GM19455 (cell line): ENCODE measurements at regions not wholly inside any gene's neighbourhood (a gene's known extent, or its start where the extent isn't known, plus 50 kb on each side); places are given as distances from the start of the nearest gene placed in this dataset.
"Not testable (repeated sequence)": the region's sequence is repeated elsewhere in the genome, so short reads cannot be mapped to it uniquely, and the experiment has no call there.

Experiments
- ATAC-seq: cut with Tn5 transposase; IDR thresholded peaks from one replicate; pipeline ENCODE4 v1.9.1; 2021; ENCODE audit not compliant: unreplicated experiment

GRCh38 chr7:115297656-115298055, 375.8 kb downstream of the MDFIC start:
- no peak for ATAC-seq

GRCh38 chr7:115293628-115294240, 371.8 kb downstream of the MDFIC start:
- ATAC-seq, result no peak

- no peak for ATAC-seq
These were observed 370.5 kb downstream of the MDFIC start for GRCh38 chr7:115292381-115292780.

- ATAC-seq, result no peak
These were observed 368.1 kb downstream of the MDFIC start for GRCh38 chr7:115289971-115290370.

- no peak for ATAC-seq
These were observed 354.9 kb downstream of the MDFIC start for GRCh38 chr7:115276791-115277190.

- ATAC-seq, result not testable (repeated sequence)
These were observed 352.0 kb downstream of the MDFIC start for GRCh38 chr7:115273855-115274254.

- ATAC-seq, result no peak
These were observed 351.4 kb downstream of the MDFIC start for GRCh38 chr7:115273139-115273772.

GRCh38 chr7:115271332-115272235, 349.7 kb downstream of the MDFIC start:
- ATAC-seq, result no peak

GRCh38 chr7:115269486-115269885, 347.6 kb downstream of the MDFIC start:
- ATAC-seq, result no peak

GRCh38 chr7:115267503-115267902, 345.6 kb downstream of the MDFIC start:
- no peak for ATAC-seq

- no peak for ATAC-seq
These were observed 338.5 kb downstream of the MDFIC start for GRCh38 chr7:115260381-115260780.

GRCh38 chr7:115252461-115252860, 330.6 kb downstream of the MDFIC start:
- no peak for ATAC-seq

GRCh38 chr7:115249080-115249479, 327.2 kb downstream of the MDFIC start:
- ATAC-seq, result no peak

- ATAC-seq, result no peak
These were observed 319.3 kb downstream of the MDFIC start for GRCh38 chr7:115241151-115241550.

GRCh38 chr7:115240242-115240641, 318.3 kb downstream of the MDFIC start:
- no peak for ATAC-seq

- no peak for ATAC-seq
These were observed 313.2 kb downstream of the MDFIC start for GRCh38 chr7:115235075-115235474.

GRCh38 chr7:115233809-115234208, 311.9 kb downstream of the MDFIC start:
- ATAC-seq, result no peak

GRCh38 chr7:115232041-115232440, 310.1 kb downstream of the MDFIC start:
- no peak for ATAC-seq

GRCh38 chr7:115230882-115231571, 309.1 kb downstream of the MDFIC start:
- no peak for ATAC-seq

GRCh38 chr7:115229401-115230105, 307.7 kb downstream of the MDFIC start:
- no peak for ATAC-seq
